K562 (cell line): ENCODE measurements at regions not wholly inside any gene's neighbourhood (a gene's known extent, or its start where the extent isn't known, plus 50 kb on each side); places are given as distances from the start of the nearest gene placed in this dataset.

Experiments
- ATAC-seq: fragments of 200-7000 bp; cut with Tn5 transposase; 3 replicates; pipeline ENCODE4 v1.9.1; 2020; ENCODE audit warnings: moderate library complexity
- BruUV-seq: library from RNA; stranded (reverse); fragments of 400-500 nt; replicated peaks from 2 replicates; lab custom pipeline; 2021; lab: Mats Ljungman, UMichigan
- CTCF ChIA-PET: fragments of 300-600 bp; formaldehyde crosslinking; extraction: SDS; loops from one replicate; lab custom pipeline; 2021; ENCODE audit warnings: low intra/inter-chr PET ratio; lab: Yijun Ruan, JAX
- POLR2A ChIA-PET: fragments of 300-600, 350-650 bp; sonication (Branson Sonifier 250); formaldehyde crosslinking; extraction: SDS; loops from one replicate; lab custom pipeline; 2021; ENCODE audit warnings: antibody characterized with exemption, inconsistent platforms; lab: Yijun Ruan, JAX
- DNase-seq, 4 experiments: peaks; one replicate each; pipeline versions ENCODE4 v3.0.0 to v3.0.0-alpha.2; 2011 to 2018; ENCODE audit warnings: low spot score in 3 of 4, mixed read lengths in 3 of 4; ENCODE audit errors: extremely low read depth in 1 of 4
- FAIRE-seq: peaks from 2 replicates; lab custom pipeline; 2011; peaks lifted over from hg19 to GRCh38; lab: Jason Lieb, UNC
- H2AFZ ChIP-seq: 2 replicates; pipeline ENCODE4 v1.6.0; 2011; ENCODE audit warnings: low read depth, low read length, control low read depth, inconsistent platforms
- H3K27ac ChIP-seq: fragments of 200-600 bp; 3 replicates; pipeline ENCODE4 v1.8.0; 2011; ENCODE audit warnings: low read depth, mild to moderate bottlenecking, control low read depth, inconsistent platforms, low read length, moderate library complexity, mixed read lengths; ENCODE audit errors: extremely low read depth
- H3K27me3 ChIP-seq, 2 experiments: fragments of 300-600 bp in 1 of 2; 2 replicates in 1 of 2; 3 replicates in 1 of 2; pipeline versions ENCODE4 v1.6.0 to v1.8.0; 2011; ENCODE audit warnings: inconsistent platforms in 2 of 2, low read length in 2 of 2, mild to moderate bottlenecking in 1 of 2, mixed read lengths in 1 of 2, moderate library complexity in 1 of 2; ENCODE audit not compliant: control insufficient read depth in 2 of 2, insufficient read depth in 2 of 2
- H3K36me3 ChIP-seq: fragments of 300-600 bp; 3 replicates; pipeline ENCODE4 v1.8.0; 2011; ENCODE audit warnings: mild to moderate bottlenecking, low read length, inconsistent platforms; ENCODE audit not compliant: control insufficient read depth, insufficient read depth
- H3K4me1 ChIP-seq, 2 experiments: fragments of 200-600 bp in 1 of 2; replicated peaks in 1 of 2; 2 replicates in 1 of 2; 3 replicates in 1 of 2; pipeline versions ENCODE4 v1.5.1 to v1.8.0; 2011; ENCODE audit warnings: inconsistent platforms in 2 of 2, low read length in 2 of 2, mild to moderate bottlenecking in 1 of 2, mixed read lengths in 1 of 2, moderate library complexity in 1 of 2; ENCODE audit not compliant: control insufficient read depth in 2 of 2, insufficient read depth in 2 of 2
- H3K4me2 ChIP-seq: 2 replicates; pipeline ENCODE4 v1.6.1; 2011; ENCODE audit warnings: low read length, control low read depth, inconsistent platforms, mixed read lengths; ENCODE audit not compliant: insufficient read depth
- H3K4me3 ChIP-seq: fragments of 200-600 bp; sonication (generic), shearing (Covaris generic); 2 replicates; pipeline ENCODE4 v1.5.1; 2016; ENCODE audit warnings: control low read depth, inconsistent platforms
- H3K79me2 ChIP-seq: fragments of 200-600 bp; 3 replicates; pipeline ENCODE4 v1.8.0; 2011; ENCODE audit warnings: low read length, inconsistent platforms; ENCODE audit not compliant: control insufficient read depth, insufficient read depth
- H3K9ac ChIP-seq, 2 experiments: 2 replicates each; pipeline versions ENCODE4 v1.6.0 to v1.6.1; 2011; ENCODE audit warnings: low read depth in 2 of 2, low read length in 2 of 2, control low read depth in 1 of 2, inconsistent platforms in 1 of 2, mild to moderate bottlenecking in 1 of 2, mixed read lengths in 1 of 2; ENCODE audit not compliant: insufficient read depth in 1 of 2
- H3K9me1 ChIP-seq: one replicate; pipeline ENCODE4 v1.6.0; 2011; ENCODE audit warnings: inconsistent platforms, mild to moderate bottlenecking, low read length, moderate library complexity; ENCODE audit not compliant: control insufficient read depth, insufficient read depth
- H3K9me3 ChIP-seq: replicated peaks from 2 replicates; pipeline ENCODE4 v1.5.1; 2011; ENCODE audit warnings: low read depth, low read length, inconsistent platforms; ENCODE audit not compliant: control insufficient read depth, insufficient read depth
- H4K20me1 ChIP-seq: replicated peaks from 2 replicates; pipeline ENCODE4 v1.6.1; 2011; ENCODE audit warnings: low read length, inconsistent platforms, mixed read lengths; ENCODE audit not compliant: control insufficient read depth, insufficient read depth
- CEBPB ChIP-seq: fragments of 450-650 bp; IDR thresholded peaks from 2 replicates; pipeline ENCODE4 v1.6.1; 2016; ENCODE audit warnings: missing genetic modification characterization, missing compliant biosample characterization
- CTBP1 ChIP-seq: fragments of 450-650 bp; IDR thresholded peaks from 2 replicates; pipeline ENCODE4 v1.6.1; 2016; ENCODE audit warnings: borderline replicate concordance
- ETV6 ChIP-seq, 3 experiments: fragments of 150-350 bp in 1 of 3; sonication (generic) in 1 of 3; formaldehyde crosslinking in 1 of 3; IDR thresholded peaks; 2 replicates each; pipeline versions ENCODE4 v1.6.1 to v1.8.0; 2014 to 2022; ENCODE audit warnings: borderline replicate concordance in 2 of 3, low read depth in 2 of 3, antibody characterized with exemption in 1 of 3, low read length in 1 of 3, mild to moderate bottlenecking in 1 of 3, missing genetic modification reagents in 1 of 3
- FOXK1 ChIP-seq: sonication (generic); formaldehyde crosslinking; IDR thresholded peaks from 2 replicates; pipeline ENCODE4 v1.8.0; 2022; ENCODE audit warnings: missing genetic modification reagents, mild to moderate bottlenecking, borderline replicate concordance
- MEF2D ChIP-seq: conservative IDR thresholded peaks from 2 replicates; pipeline ENCODE4 v1.6.1; 2016; ENCODE audit warnings: low read depth, missing genetic modification characterization, missing compliant biosample characterization
- NR3C1 ChIP-seq: sonication (generic); formaldehyde crosslinking; IDR thresholded peaks from 2 replicates; pipeline ENCODE4 v1.8.1; 2022; ENCODE audit warnings: missing genetic modification reagents
- RFX5 ChIP-seq: IDR thresholded peaks from 2 replicates; pipeline ENCODE4 v1.6.1; 2011; ENCODE audit warnings: low read depth, mild to moderate bottlenecking, improper control_type of control experiment, low read length
- XRCC4 ChIP-seq: IDR thresholded peaks from one replicate; pipeline ENCODE4 v1.6.1; 2011; ENCODE audit not compliant: insufficient read depth, insufficient read length; ENCODE audit errors: extremely low read depth
- ZBTB17 ChIP-seq: fragments of 450-650 bp; formaldehyde crosslinking; IDR thresholded peaks from 2 replicates; pipeline ENCODE4 v1.4.0; 2020; ENCODE audit warnings: mild to moderate bottlenecking
- ZNF184 ChIP-seq: sonication (generic); formaldehyde crosslinking; IDR thresholded peaks from 2 replicates; pipeline ENCODE4 v1.5.0; 2020; ENCODE audit warnings: missing genetic modification reagents
- ZNF695 ChIP-seq: fragments of 450-650 bp; formaldehyde crosslinking; IDR thresholded peaks from 2 replicates; pipeline ENCODE4 v1.4.0; 2020; ENCODE audit warnings: mild to moderate bottlenecking, moderate library complexity
- ZNF79 ChIP-seq: fragments of 250-450 bp; sonication (Bioruptor Pico); IDR thresholded peaks from 2 replicates; pipeline ENCODE4 v1.4.0; 2020; ENCODE audit warnings: low read depth, mild to moderate bottlenecking, moderate library complexity
- WGBS: fragments of 100-300 bp; shearing (Covaris generic); methylation state at CpG from one replicate; pipeline ENCODE4 v1.1.6; 2016; ENCODE audit warnings: low coverage, mixed read lengths; ENCODE audit not compliant: insufficient coverage; ENCODE audit errors: missing lambda C conversion rate; 5-methylcytosine and 5-hydroxymethylcytosine counted together
- in situ Hi-C: fragments of 300-500 bp; cut with MboI; formaldehyde crosslinking; loops from 4 replicates; pipeline ENCODE4 v1.15.0; 2018; ENCODE audit warnings: inconsistent platforms, mixed read lengths
- intact Hi-C: fragments of 100-400 bp; cut with micrococcal nuclease; formaldehyde crosslinking; loops from 2 replicates; pipeline ENCODE4 v1.14.2; 2022
- TF ChIP-seq, protein P1 (sequence below): sonication (generic); formaldehyde crosslinking; IDR thresholded peaks from 2 replicates; pipeline ENCODE4 v1.8.1; 2023; ENCODE audit warnings: mild to moderate bottlenecking, missing genetic modification reagents, moderate library complexity
- TF ChIP-seq, protein P2 (sequence below): fragments of 250-450 bp; sonication (Bioruptor Pico); IDR thresholded peaks from 2 replicates; pipeline ENCODE4 v1.4.0; 2020; ENCODE audit warnings: mild to moderate bottlenecking
- TF ChIP-seq, protein P3 (sequence below): fragments of 450-650 bp; IDR thresholded peaks from 2 replicates; pipeline ENCODE4 v1.6.1; 2016
- TF ChIP-seq, protein P4 (sequence below): sonication (generic); formaldehyde crosslinking; IDR thresholded peaks from 2 replicates; pipeline ENCODE4 v1.8.1; 2023; ENCODE audit warnings: mild to moderate bottlenecking, missing genetic modification reagents

DNA sequence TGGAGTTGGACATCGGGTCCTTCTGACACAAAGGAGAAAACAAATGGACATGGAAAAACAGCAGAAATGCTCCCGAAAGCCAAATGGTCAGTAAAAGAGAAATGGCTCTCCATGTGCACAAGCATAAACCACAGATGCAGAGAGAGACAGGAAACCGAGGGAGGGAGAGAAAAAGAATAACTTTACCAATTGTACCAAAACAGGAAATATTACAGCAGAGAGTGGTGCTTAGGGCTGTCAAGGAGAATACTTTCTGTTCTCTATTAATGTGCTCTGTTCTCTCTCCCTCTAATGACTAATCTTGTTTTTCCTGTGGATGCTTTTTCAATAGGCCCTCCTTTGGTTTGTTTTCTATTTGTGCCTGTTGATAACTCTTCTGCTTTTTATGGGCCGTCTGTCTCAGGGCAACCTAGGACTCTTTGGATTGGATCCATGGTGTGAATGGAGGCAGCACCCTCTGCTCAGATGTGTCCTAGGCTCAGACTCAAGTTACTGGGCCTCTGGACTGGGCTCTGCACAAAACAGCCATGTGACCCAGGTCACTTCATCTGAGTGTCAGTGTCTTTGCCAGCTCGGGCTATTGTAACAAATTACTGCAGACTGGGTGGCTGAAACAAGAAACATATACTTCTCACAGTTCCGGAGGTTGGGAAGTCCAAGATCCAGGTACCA lies 663.0 kb downstream of the NPHP4 start:
- no peak for ATAC-seq
- Histone ChIP-seq H3K36me3 (no peaks in the 10 kb centered on the region), H3K9ac (no peak overlapping the region), H2AFZ (no peak overlapping the region), H3K4me2 (no peak overlapping the region), H3K4me3 (no peak overlapping the region), H3K9me3 (no peaks in the 10 kb centered on the region; the same call in 1 of the 2 replicates), H3K27me3 (no peaks in the 10 kb centered on the region), H3K27ac (no peak overlapping the region), H3K79me2 (no peaks in the 10 kb centered on the region), H3K9me1 (no peaks in the 10 kb centered on the region), H4K20me1 (no peaks in the 10 kb centered on the region), H3K4me1 (no peaks in the 10 kb centered on the region)
- POLR2A ChIA-PET: no interaction called here
- DNase-seq: no peak
- BruUV-seq: no TSS peak
- under 1% methylated on average over 6 of the region's 6 CpGs for WGBS
- CTCF ChIA-PET: no interaction called here
- no peak for FAIRE-seq
- intact Hi-C loops: no loop called here
- in situ Hi-C loops: no loop called here
- TF ChIP-seq, protein P1, sequence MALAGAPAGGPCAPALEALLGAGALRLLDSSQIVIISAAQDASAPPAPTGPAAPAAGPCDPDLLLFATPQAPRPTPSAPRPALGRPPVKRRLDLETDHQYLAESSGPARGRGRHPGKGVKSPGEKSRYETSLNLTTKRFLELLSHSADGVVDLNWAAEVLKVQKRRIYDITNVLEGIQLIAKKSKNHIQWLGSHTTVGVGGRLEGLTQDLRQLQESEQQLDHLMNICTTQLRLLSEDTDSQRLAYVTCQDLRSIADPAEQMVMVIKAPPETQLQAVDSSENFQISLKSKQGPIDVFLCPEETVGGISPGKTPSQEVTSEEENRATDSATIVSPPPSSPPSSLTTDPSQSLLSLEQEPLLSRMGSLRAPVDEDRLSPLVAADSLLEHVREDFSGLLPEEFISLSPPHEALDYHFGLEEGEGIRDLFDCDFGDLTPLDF: no peak
- TF ChIP-seq XRCC4 (no peak), RFX5 (no peak), ETV6 (IDR thresholded peaks at IDR 0.05; ENCODE audit: borderline replicate concordance in 1 of 2, low read depth in 2 of 2, low read length in 1 of 2) (no peak), ETV6 (CRISPR knock-in tag; IDR thresholded peaks at IDR 0.05; ENCODE audit: borderline replicate concordance) (no peak), FOXK1 (CRISPR knock-in tag) (no peak), CTBP1 (no peak), ZNF79 (CRISPR knock-in tag) (no peak), ZBTB17 (CRISPR knock-in tag) (no peak), MEF2D (tag) (no peak), CEBPB (no peak), NR3C1 (CRISPR knock-in tag) (no peak), ZNF695 (CRISPR knock-in tag) (no peak), ZNF184 (CRISPR knock-in tag) (no peak)
- TF ChIP-seq, protein P2, sequence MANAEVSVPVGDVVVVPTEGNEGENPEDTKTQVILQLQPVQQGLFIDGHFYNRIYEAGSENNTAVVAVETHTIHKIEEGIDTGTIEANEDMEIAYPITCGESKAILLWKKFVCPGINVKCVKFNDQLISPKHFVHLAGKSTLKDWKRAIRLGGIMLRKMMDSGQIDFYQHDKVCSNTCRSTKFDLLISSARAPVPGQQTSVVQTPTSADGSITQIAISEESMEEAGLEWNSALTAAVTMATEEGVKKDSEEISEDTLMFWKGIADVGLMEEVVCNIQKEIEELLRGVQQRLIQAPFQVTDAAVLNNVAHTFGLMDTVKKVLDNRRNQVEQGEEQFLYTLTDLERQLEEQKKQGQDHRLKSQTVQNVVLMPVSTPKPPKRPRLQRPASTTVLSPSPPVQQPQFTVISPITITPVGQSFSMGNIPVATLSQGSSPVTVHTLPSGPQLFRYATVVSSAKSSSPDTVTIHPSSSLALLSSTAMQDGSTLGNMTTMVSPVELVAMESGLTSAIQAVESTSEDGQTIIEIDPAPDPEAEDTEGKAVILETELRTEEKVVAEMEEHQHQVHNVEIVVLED (CRISPR knock-in tag): no peak
- TF ChIP-seq, protein P3, sequence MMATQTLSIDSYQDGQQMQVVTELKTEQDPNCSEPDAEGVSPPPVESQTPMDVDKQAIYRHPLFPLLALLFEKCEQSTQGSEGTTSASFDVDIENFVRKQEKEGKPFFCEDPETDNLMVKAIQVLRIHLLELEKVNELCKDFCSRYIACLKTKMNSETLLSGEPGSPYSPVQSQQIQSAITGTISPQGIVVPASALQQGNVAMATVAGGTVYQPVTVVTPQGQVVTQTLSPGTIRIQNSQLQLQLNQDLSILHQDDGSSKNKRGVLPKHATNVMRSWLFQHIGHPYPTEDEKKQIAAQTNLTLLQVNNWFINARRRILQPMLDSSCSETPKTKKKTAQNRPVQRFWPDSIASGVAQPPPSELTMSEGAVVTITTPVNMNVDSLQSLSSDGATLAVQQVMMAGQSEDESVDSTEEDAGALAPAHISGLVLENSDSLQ: no peak
- TF ChIP-seq, protein P4, sequence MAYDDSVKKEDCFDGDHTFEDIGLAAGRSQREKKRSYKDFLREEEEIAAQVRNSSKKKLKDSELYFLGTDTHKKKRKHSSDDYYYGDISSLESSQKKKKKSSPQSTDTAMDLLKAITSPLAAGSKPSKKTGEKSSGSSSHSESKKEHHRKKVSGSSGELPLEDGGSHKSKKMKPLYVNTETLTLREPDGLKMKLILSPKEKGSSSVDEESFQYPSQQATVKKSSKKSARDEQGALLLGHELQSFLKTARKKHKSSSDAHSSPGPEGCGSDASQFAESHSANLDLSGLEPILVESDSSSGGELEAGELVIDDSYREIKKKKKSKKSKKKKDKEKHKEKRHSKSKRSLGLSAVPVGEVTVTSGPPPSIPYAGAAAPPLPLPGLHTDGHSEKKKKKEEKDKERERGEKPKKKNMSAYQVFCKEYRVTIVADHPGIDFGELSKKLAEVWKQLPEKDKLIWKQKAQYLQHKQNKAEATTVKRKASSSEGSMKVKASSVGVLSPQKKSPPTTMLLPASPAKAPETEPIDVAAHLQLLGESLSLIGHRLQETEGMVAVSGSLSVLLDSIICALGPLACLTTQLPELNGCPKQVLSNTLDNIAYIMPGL (CRISPR knock-in tag): no peak
